ENCODE measurements at regions not wholly inside any gene's neighbourhood (a gene's known extent, or its start where the extent isn't known, plus 50 kb on each side); places are given as distances from the start of the nearest gene placed in this dataset.

DNA sequence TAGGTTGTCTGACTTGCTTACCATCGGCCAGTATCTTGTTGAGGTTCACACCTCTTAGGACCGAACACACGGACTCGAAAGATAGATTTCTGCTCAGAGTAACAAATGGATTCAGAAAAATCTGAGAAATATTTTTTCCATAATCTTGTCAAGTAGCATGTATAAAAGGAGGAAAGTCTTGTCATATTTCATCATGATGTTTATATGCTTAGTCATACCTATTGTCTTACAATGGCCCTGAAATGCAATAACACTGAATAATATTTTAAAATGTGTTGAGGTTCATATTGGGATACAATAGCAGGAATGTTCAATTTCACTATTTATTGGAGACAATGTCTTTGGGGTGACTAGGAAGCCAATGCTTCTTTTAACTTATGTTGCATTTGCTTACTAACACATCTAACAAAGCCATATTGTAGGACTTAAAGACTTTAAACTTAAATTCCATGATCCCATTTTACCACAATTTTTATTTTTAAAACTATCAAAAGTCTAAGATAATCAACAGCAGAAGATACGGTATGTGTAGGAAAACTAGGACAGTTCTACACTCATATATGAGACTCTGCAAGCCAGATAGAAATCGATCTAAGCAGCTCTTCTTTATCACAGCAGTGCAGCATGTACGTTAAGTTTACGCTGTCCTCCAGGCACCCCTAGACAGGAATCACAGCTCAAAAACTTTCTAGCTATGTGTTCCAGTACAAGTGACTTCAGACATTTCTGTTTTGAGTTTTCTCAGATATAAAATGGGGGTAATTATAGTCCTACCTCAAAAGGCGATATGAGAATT, 135.7 kb upstream of the CAV2 start:
- ChIA-PET CTCF (no interaction called here), POLR2A (no interaction called here)
- intact Hi-C loops (cut with micrococcal nuclease; ENCODE audit: unreplicated experiment) (no loop called here), in situ Hi-C loops (cut with HindIII; ENCODE audit: low pct_unique_long_range_greater_than_20kb, low sequenced_read_pairs) (no loop called here)
- peak overlapping the region; percentile 72 for H3K27ac ChIP-seq (ENCODE audit: low read length)
- H3K36me3 ChIP-seq (ENCODE audit: control insufficient read depth, insufficient read depth, low read length): no peaks in the 10 kb centered on the region
- H3K9me3 ChIP-seq (ENCODE audit: control insufficient read depth, insufficient read depth, low read depth, low read length): peaks cover 21% of the 10 kb centered on the region; the same call in 1 of the 2 replicates
- H3K4me1 ChIP-seq (ENCODE audit: control insufficient read depth, insufficient read depth, low read length): peaks cover under 1% of the 10 kb centered on the region; the same call in 1 of the 2 replicates
- no peak overlapping the region for H3K4me3 ChIP-seq (ENCODE audit: low read depth in 2 of 2, low read length in 2 of 2)
- no peak for DNase-seq (ENCODE audit: low read depth, low spot score)
- TF ChIP-seq, protein P1, sequence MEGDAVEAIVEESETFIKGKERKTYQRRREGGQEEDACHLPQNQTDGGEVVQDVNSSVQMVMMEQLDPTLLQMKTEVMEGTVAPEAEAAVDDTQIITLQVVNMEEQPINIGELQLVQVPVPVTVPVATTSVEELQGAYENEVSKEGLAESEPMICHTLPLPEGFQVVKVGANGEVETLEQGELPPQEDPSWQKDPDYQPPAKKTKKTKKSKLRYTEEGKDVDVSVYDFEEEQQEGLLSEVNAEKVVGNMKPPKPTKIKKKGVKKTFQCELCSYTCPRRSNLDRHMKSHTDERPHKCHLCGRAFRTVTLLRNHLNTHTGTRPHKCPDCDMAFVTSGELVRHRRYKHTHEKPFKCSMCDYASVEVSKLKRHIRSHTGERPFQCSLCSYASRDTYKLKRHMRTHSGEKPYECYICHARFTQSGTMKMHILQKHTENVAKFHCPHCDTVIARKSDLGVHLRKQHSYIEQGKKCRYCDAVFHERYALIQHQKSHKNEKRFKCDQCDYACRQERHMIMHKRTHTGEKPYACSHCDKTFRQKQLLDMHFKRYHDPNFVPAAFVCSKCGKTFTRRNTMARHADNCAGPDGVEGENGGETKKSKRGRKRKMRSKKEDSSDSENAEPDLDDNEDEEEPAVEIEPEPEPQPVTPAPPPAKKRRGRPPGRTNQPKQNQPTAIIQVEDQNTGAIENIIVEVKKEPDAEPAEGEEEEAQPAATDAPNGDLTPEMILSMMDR (IDR thresholded peaks at IDR 0.05): no peak
- no peak for TF ChIP-seq POLR2AphosphoS5 (IDR thresholded peaks at IDR 0.05; ENCODE audit: low read depth, low read length)
- no peak for TF ChIP-seq SIN3A (IDR thresholded peaks at IDR 0.05; ENCODE audit: borderline replicate concordance, insufficient read depth, low read depth, low read length)
- no peak for TF ChIP-seq TCF7L2 (IDR thresholded peaks at IDR 0.05; ENCODE audit: low read depth, low read length)
- TF ChIP-seq, protein P2, sequence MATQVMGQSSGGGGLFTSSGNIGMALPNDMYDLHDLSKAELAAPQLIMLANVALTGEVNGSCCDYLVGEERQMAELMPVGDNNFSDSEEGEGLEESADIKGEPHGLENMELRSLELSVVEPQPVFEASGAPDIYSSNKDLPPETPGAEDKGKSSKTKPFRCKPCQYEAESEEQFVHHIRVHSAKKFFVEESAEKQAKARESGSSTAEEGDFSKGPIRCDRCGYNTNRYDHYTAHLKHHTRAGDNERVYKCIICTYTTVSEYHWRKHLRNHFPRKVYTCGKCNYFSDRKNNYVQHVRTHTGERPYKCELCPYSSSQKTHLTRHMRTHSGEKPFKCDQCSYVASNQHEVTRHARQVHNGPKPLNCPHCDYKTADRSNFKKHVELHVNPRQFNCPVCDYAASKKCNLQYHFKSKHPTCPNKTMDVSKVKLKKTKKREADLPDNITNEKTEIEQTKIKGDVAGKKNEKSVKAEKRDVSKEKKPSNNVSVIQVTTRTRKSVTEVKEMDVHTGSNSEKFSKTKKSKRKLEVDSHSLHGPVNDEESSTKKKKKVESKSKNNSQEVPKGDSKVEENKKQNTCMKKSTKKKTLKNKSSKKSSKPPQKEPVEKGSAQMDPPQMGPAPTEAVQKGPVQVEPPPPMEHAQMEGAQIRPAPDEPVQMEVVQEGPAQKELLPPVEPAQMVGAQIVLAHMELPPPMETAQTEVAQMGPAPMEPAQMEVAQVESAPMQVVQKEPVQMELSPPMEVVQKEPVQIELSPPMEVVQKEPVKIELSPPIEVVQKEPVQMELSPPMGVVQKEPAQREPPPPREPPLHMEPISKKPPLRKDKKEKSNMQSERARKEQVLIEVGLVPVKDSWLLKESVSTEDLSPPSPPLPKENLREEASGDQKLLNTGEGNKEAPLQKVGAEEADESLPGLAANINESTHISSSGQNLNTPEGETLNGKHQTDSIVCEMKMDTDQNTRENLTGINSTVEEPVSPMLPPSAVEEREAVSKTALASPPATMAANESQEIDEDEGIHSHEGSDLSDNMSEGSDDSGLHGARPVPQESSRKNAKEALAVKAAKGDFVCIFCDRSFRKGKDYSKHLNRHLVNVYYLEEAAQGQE (IDR thresholded peaks at IDR 0.05; ENCODE audit: insufficient read depth in 1 of 2, low read depth in 2 of 2, low read length in 1 of 2): no peak
- no TSS peak for BruUV-seq (replicated peaks)
- no peak for ATAC-seq
- H3K27me3 ChIP-seq (ENCODE audit: control insufficient read depth, insufficient read depth, low read length): no peaks in the 10 kb centered on the region

- no peak for DNase-seq (ENCODE audit: low read depth, low spot score)
- Histone ChIP-seq H3K4me1 (ENCODE audit: control insufficient read depth, insufficient read depth, low read length) (peaks cover 2% of the 10 kb centered on the region; the same call in 1 of the 2 replicates), H3K36me3 (ENCODE audit: control insufficient read depth, insufficient read depth, low read length) (no peaks in the 10 kb centered on the region), H3K4me3 (ENCODE audit: low read depth in 2 of 2, low read length in 2 of 2) (no peak overlapping the region), H3K27ac (ENCODE audit: low read length) (peak overlapping the region; percentile 72; the same call in 1 of the 2 replicates), H3K27me3 (ENCODE audit: control insufficient read depth, insufficient read depth, low read length) (no peaks in the 10 kb centered on the region), H3K9me3 (ENCODE audit: control insufficient read depth, insufficient read depth, low read depth, low read length) (peaks cover 21% of the 10 kb centered on the region; the same call in 1 of the 2 replicates)
- no peak for ATAC-seq
- no TSS peak for BruUV-seq (replicated peaks)
- intact Hi-C loops (cut with micrococcal nuclease; ENCODE audit: unreplicated experiment) (no loop called here), in situ Hi-C loops (cut with HindIII; ENCODE audit: low pct_unique_long_range_greater_than_20kb, low sequenced_read_pairs) (no loop called here)
- POLR2A ChIA-PET: no interaction called here
- CTCF ChIA-PET: no interaction called here
- TF ChIP-seq POLR2AphosphoS5 (IDR thresholded peaks at IDR 0.05; ENCODE audit: low read depth, low read length) (no peak), SIN3A (IDR thresholded peaks at IDR 0.05; ENCODE audit: borderline replicate concordance, insufficient read depth, low read depth, low read length) (no peak), TCF7L2 (IDR thresholded peaks at IDR 0.05; ENCODE audit: low read depth, low read length) (no peak)
- TF ChIP-seq, protein P2 (IDR thresholded peaks at IDR 0.05; ENCODE audit: insufficient read depth in 1 of 2, low read depth in 2 of 2, low read length in 1 of 2): no peak
These were observed 135.1 kb upstream of the CAV2 start for GRCh38 chr7:116364469-116364868.
